Thyroid gland (tissue), 4 donors: ENCODE measurements at regions not wholly inside any gene's neighbourhood (a gene's known extent, or its start where the extent isn't known, plus 50 kb on each side); places are given as distances from the start of the nearest gene placed in this dataset.

Experiments used
- POLR2A ChIP-seq, 2 donors: fragments of 450-650 bp; IDR thresholded peaks; one replicate each; pipeline ENCODE4 v1.6.1; 2017; ENCODE audit warnings: antibody characterized with exemption in 2 of 2, mild to moderate bottlenecking in 2 of 2, moderate library complexity in 1 of 2
- TF ChIP-seq, protein P1 (sequence below), 6 experiments: fragments of 200-600 bp in 3 of 6; fragments of 450-650 bp in 3 of 6; sonication (generic) in 3 of 6; IDR thresholded peaks; one replicate each; pipeline ENCODE4 v1.5.1; 2016 to 2019; ENCODE audit warnings: antibody characterized with exemption in 6 of 6, mild to moderate bottlenecking in 2 of 6, inconsistent platforms in 1 of 6, moderate library complexity in 1 of 6

- TF ChIP-seq, protein P1, sequence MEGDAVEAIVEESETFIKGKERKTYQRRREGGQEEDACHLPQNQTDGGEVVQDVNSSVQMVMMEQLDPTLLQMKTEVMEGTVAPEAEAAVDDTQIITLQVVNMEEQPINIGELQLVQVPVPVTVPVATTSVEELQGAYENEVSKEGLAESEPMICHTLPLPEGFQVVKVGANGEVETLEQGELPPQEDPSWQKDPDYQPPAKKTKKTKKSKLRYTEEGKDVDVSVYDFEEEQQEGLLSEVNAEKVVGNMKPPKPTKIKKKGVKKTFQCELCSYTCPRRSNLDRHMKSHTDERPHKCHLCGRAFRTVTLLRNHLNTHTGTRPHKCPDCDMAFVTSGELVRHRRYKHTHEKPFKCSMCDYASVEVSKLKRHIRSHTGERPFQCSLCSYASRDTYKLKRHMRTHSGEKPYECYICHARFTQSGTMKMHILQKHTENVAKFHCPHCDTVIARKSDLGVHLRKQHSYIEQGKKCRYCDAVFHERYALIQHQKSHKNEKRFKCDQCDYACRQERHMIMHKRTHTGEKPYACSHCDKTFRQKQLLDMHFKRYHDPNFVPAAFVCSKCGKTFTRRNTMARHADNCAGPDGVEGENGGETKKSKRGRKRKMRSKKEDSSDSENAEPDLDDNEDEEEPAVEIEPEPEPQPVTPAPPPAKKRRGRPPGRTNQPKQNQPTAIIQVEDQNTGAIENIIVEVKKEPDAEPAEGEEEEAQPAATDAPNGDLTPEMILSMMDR (IDR thresholded peaks at IDR 0.05), result no peak
- TF ChIP-seq POLR2A (IDR thresholded peaks at IDR 0.05), result no peak
Observed at GRCh38 chr6:16927205-16927604, 165.9 kb upstream of the ATXN1 start.
